8988T (cell line): ENCODE measurements at regions not wholly inside any gene's neighbourhood (a gene's known extent, or its start where the extent isn't known, plus 50 kb on each side); places are given as distances from the start of the nearest gene placed in this dataset.
"Not testable (repeated sequence)": the region's sequence is repeated elsewhere in the genome, so short reads cannot be mapped to it uniquely, and the experiment has no call there.

Experiments used
- DNase-seq: peaks from one replicate; pipeline ENCODE4 v3.0.0; 2011

DNA sequence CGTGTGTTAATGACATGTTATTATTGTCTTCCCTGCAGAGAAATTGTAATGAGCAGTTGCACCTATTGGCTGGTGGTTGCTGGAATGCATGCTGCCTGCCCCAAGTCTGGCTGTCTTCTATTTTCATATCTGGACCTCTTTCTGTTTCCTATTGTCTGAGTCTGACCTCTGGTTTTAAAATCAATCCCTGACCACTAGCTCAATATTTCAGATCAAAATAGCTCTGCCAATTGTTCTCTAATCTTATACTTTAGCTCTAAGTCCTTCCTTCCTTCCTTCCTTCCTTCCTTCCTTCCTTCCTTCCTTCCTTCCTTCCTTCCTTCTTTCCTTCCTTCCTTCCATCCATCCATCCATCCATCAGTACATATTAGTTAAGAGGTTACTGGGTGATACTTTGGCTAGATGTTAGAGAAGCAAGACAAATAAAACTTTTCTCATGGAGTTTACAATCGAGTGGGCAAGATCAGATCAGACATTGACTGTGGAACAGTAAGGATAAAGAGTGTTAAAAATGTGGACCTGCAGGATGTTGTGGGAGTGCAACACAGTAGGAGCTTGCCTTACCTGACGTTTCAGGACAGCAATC lies 417.1 kb downstream of the SOCS6 start:
- DNase-seq = no peak

DNA sequence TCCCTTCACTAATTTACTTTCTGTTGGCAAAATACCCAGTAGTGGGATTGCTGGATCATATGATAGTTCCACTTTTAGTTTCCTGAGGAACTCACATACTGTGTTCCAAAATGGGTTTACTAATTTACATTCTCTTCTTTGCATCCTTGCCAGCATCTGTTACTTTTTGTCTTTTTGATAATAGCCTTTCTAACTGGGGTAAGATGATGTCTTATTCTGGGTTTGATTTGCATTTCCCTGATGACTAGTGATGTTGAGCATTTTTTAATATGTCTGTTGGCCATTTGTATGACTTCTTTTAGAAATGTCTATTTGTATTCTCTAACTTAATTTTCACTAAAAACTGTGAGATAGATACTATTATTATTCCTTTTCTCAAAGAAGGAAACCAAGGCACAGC lies 411.7 kb downstream of the SOCS6 start:
- no peak for DNase-seq

DNA sequence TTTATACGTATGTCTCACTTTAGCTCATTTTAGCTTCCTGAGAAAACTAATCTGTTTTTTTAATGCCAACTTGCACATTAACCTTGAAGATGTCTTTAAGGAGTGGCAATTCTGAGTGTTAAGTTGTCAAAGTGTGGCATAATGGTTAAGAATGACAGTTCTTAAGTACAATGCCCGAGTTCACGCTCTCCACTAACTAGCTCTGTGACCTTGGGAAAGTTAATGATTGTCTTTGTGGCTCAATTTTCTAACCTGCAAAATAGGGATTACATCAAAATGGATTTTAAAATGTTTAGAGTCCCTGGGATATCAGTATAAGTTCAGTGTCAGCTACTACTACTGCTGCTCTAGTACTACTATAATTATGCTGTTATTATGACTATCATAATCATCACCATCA lies 409.7 kb downstream of the SOCS6 start:
- DNase-seq = no peak

DNA sequence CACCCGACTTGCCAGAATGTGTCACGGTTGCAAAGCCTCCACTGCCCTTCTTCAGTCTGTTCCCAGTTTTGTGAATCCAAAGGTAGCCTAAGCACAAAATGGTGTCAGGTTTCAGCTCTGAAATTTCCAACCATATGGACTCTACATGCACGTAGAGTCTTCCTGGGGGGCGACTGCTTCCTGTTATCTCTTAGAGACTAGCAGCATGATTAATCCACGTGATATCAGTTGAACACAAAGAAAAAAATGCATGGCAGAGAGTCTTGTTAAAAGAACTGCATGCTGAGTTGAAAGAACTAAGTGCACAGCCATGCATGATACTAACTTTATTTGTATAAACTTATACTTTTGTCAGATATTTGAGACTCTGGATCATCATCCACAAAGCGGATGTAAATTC lies 404.4 kb downstream of the SOCS6 start:
- no peak for DNase-seq

DNA sequence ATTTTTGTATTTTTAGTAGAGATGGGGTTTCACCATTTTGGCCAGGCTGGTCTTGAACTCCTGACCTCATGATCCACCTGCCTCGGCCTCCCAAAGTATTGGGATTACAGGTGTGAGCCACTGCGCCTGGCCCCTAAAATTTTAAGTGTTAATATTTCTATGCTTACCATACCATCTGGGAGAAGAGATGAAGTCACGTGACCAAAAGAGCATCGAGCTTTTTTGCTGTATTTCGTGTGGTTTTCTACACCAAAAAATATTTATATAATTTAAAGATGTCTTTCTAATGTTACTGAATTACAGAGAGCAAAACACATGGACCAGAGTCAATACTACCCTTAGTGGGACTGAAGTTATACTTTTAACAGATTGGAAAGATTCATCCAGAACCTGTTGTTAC lies 400.9 kb downstream of the SOCS6 start:
- DNase-seq = not testable (repeated sequence)

DNA sequence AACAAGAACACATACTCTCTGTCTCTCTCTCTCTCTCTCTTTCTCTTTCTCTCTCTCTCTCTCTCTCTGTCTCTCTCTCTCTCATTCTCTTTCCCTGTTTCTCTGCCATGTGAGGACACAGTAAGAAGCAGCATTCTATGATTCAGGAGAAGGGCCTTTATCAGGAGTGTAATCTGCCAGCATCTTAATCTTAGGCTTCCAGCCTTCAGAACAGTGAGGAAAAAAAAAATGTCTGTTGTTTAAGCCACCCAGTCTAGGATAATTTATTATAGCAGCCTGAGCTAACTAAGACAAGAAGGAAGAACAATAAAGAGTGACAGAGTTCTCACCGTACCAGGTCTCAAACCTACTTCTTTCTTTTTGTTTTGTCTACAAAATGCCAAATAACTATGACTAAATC lies 399.4 kb downstream of the SOCS6 start:
- DNase-seq = no peak

DNA sequence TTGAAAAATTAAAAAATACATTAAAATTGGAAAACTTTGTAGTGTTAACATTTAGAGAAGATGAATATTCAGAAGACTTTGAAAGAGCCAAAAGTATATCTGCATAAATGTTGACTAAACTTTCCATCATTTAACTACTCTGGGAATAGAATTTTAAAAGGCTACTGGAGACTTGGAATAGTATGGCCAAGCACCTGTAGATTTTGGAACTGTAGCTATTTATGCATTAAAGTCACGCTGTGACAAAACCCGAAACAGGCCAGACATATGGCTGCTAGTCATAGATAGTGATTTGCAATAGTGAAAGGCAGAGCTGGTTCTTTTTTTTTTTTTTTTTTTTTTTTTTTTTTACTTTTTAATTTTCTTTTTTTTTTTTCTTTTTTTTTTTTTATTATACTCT lies 396.0 kb downstream of the SOCS6 start:
- no peak for DNase-seq

DNA sequence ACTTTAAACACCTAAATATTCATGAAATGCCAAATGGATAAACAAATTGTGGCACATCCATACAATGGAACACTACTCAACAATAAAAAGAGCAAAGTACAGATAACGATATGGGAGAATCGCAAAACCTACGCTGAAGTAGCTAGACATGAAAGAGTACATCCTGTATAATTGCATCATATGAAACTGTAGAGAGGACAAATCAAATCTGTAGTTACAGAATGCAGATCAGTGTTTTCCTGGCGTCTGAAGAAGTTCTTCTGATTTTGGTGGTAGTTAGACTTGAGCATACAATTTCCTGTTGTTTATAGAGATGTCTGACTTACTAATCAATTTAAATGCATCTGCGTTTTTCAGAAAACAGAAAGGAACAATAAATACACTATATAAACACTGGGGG lies 394.4 kb downstream of the SOCS6 start:
- no peak for DNase-seq

DNA sequence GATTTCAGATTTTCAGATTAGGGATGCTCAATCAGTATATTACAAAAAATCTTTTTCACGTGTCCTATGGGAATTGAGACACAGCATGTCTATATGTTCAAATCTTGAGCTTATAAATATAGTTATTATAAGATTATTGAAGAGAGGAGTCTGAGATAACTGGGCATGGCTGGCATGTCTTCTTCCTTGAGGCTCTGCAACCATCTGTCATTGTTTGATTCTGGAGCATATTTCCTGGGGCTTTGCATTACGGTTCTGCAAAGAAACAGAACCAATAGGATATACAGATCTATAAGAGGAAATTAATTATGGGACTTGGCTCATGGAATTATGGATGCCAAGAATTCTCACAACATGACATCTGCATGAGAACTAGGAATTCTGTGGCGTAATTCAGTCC lies 386.1 kb downstream of the SOCS6 start:
- no peak for DNase-seq

DNA sequence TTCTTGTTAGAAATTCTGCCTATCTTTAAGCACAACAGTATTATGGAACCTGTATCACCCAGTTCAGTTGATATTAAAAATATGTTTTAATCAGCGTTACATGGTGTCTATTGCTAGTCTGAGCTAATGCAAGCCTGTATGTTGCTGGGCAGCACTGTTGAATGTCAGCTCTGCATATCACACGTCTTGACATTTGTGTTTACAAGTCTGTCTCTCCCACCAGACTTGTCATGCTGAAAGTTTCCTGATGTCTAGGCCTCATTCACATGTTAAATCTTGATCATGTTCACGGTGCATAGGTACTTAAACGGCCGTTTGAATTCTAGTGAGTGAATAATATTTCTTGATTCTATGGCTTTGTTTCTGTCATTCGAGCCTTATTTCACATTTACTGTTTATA lies 385.0 kb downstream of the SOCS6 start:
- DNase-seq = no peak

DNA sequence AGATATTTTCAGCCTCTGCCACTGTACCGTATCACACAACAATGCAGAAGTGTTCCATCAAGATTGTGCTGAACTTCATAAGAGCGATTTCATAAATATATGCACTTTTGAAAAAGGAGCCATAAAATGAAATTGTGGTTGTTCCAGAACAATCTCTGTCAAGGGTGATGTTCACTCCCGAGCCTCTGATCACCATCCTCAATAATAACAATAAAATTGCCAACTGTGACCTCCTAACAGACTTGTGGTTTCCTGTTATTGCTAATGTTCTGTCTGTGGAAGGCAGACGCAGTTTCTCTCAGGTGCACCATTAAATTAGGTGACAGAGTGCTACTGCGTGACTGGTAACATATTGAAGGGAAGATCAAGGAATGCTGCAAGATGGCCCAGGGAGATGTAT lies 383.7 kb downstream of the SOCS6 start:
- no peak for DNase-seq

DNA sequence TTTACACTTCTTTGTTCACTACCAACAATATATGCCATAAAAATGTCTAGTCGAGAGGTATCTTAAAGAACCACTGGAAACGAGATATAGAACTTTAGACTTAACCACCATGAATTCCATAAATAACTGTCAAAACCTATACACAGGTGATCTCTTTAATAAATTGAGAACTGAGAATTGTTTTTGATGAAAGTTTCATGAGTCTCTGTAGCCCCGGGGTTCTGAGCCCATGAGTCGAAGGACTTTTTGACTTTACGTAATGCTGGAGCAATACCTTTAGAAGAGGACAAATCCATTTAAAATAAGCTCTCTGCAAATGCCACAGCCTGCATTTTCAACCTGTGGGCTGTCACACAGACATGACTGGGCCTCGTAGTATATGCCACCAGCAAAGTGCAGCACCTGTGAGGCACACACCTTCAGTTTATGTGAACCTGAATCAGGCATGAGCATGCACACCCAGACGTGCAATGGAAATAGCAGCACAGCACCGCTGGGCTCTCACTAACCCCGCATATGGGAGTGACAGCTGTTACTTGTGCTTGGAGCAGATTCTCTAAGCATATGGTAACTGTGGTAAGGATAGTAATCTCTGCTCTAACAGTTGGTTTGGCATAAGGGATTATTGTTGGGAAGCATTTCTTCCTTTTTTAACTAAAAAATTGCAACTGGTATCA lies 383.2 kb downstream of the SOCS6 start:
- no peak for DNase-seq

DNA sequence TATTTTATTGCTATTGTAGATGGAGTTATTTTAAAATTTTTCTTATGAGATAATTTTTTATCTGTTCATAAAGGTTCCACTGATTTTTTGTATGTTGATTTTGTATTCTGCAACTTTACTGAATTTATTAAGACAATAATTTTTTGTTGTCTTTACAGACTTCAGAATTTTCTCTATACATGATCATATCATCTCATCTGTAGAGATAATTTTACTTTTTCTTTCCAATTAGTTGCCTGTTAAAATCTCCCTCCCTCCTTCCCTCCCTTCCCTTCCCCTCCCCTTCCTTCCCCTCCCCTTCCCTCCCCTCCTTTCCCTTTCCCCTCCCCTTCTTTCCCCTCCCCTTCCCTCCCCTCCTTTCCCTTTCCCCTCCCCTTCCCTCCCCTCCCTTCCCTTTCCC lies 378.1 kb downstream of the SOCS6 start:
- no peak for DNase-seq

DNA sequence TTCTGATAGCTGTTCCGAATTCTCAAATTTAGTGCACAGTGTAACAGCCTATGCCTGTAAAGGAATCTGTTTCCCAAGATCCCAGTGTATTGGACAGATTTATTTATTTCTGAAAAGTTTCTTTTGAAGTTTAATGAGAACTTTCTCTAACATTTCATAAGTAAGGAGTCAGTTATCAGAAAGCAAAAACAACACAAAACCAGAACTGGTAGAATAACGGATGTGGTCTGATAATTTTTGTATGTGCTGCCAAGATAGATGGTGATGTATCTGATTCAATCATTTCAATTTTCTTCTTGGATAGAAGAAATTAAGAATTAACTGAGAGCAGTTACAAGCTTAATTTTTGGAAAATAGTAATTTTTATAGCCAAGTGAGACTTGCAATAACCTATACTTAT lies 374.3 kb downstream of the SOCS6 start:
- no peak for DNase-seq

DNA sequence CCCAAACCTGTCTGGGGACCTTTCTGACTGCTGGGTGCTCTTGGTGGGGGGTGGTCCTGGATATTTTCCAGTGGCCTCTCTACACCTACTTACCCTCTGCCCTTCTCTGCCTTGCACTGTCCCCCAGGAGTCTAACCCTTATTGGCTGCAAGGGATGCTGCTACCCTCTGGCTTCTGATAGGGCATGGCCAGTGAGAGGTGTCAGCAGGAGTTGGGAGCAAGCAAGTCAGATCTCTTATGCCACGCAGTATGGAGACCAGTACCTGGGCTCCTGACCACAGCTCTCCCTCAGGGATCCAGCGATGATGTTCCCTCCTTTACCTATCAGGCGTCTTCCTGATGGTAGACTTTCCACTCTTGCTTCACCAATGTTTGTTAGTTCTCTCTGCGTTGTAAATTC lies 373.7 kb downstream of the SOCS6 start:
- no peak for DNase-seq

DNA sequence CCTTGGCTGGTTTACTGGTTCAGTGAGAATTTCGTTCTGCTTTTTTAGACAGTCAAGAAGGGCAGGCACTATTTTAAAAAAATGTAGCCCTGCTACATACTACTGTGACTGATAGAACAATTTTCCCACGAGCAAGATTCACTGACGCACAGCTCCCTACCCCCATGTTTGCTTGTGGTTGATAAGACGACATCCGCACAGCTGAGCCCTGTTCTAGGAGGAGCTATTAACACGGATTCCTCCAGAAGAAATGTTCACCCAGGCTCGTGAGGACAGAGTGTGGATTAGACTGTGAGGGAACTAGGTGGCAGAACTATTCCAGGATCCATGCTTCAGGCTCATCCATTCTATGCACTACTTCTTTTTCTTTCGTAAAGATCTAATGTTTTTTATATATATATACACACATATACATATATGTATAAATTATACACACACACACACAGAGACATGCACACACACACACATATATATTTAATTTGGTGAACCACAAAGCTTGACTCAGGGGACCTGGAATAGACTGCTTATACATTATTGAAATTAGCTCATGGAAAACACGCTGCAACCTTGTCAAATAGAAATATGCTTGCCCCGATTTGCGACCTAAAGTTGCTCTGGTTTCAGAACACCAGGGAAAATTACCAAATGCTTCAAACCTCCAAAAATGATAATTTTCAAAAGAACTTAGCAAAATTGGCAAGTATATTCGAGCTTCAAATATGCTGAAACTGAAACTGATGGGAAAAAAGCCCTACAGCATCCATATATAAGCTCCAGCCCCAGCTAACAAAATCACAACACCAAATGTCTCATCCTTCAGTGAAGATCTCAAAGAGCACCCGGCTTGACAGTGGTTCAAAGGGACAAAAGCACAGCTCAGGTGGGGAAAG lies 370.4 kb downstream of the SOCS6 start:
- DNase-seq = no peak

DNA sequence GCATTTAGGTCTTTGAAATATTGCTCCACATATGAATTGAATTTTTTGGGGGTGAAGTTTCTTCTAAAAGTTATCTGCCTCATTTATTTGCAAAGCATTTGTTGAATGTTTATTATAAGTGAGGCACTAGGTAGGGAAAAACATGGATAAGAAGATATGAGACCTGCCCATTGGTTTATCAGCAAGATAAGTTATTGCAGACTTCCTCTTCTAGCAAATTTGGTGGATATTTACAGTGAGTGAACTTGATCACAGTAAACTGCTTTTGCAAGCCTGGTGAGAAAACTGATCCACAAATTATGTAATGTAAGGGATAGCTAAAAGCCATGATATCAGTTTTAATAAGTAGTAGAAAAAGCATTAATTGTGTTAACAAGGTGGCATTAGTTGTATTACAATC lies 364.8 kb downstream of the SOCS6 start:
- no peak for DNase-seq

DNA sequence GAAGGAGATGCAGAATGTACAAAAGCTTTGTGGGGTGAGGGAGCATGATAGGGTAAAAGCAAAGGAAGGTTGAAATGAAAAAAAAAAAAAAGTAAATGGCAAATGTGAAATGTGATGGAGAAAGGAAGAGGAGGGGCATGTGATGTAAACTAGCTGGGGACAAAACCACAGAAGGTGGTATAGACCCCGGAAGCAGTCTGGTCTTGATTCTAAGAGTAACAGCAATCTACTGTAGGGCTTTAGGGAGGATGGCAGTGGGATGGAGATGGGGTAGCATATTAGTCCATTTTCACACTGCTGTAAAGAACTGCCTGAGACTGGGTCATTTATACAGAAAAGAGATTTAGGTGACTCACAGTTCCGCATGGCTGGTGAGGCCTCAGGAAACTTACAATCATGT lies 362.0 kb downstream of the SOCS6 start:
- no peak for DNase-seq

DNA sequence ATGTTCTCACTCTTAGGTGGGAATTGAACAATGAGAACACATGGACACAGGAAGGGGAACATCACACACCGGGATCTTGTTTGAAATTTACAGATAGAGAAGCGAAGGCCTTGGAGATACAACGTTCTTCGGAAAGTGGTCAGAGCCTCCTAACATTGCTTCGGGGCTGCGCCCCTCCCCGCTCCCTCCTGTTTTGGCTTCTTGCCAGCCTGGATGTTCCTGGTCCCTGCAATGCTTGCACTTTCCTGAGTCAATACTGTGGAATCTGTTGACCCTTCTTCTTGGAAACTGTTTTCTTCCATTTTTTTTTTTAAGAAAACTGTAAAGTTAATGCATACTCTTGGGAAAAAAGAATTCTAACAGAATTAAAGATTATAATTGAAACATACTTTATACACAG lies 360.8 kb downstream of the SOCS6 start:
- no peak for DNase-seq

DNA sequence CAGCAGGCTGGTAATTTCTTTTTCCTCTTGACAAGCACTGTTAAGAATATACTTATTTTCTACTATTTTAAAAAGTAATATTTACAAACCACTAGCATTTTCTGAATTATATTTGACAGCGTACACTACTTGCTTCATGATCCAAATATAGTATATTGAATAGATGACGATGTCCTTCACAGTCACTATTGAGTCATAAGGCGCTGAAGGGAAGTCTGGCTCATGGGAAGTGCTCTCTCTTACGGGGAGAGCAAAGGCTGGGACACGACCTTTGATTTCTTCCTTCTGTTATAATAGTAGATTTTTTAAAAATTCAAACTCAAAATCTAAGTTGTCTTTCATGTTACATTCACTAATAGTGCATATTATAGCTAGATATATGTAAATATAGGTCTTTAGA lies 357.1 kb downstream of the SOCS6 start:
- no peak for DNase-seq

DNA sequence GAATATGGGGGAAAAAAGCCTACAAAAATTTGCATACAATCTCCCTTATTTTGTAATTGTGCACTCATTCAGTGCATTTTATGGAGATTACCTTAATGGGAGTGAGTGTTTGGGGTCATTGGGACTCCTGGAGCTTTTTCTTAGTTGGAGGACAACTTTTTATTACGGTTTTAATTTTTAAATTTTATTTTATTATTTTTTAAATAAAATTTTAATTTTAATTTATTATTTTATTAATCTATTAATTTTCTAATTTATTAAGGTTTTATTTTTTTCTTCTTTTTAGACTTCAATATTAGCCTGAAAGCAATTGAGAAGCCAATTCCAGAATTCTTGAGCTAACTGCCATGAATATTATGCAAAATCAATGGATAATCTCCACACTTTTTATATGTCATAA lies 355.0 kb downstream of the SOCS6 start:
- DNase-seq = no peak

DNA sequence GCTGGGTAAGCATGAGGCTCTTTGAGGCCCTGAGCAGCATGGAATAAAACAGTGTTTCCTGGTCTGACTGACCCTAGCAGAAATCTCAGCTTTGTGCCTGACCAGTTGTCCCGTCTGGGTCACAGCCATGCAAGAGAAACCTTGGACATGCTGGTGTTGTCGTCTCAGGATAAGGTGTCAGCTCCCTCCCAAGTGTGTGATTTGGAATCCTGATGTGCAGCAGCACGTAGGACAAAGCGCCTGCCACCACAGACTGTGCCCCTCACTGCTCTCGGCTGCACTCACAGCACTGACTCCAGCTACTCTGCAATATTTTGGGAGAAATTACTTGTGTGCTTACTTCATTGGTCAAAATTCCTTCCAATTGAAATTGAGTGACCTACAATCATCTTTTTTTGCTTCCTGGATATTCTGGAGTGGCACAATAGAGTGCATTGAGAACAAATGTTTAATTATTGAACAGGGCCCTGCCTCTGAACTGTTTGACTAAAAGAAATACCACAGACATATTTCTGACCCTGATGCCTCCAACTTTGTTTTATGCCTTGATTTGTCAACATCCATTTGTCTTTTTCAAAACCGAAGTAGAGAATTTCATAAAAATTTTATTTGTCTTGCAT lies 352.4 kb downstream of the SOCS6 start:
- DNase-seq = no peak

DNA sequence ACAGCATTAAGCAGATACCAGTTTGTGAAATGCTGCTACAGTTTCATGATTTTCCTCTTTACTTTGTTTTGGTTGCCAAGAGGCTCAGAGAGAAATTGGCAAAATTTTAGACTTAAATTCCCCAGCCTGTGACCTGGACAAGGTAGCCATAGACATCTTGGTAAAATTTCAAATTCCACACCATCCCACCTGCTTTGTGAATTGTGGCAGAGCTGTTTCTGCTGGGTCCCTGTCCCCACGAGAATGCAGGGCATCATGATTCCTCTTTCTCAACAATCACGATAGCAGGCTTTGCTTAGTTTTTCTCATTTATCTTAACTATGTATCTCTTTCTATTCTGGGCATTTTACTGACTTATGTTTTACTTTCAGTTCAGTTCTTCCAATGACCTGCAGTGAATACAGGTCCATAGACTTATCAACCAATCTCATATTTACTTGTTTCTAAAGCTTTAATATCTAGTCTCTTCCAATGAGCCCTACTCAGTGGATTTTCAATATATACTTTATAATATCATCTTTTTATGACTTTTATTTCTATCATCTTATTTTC lies 351.6 kb downstream of the SOCS6 start:
- no peak for DNase-seq

DNA sequence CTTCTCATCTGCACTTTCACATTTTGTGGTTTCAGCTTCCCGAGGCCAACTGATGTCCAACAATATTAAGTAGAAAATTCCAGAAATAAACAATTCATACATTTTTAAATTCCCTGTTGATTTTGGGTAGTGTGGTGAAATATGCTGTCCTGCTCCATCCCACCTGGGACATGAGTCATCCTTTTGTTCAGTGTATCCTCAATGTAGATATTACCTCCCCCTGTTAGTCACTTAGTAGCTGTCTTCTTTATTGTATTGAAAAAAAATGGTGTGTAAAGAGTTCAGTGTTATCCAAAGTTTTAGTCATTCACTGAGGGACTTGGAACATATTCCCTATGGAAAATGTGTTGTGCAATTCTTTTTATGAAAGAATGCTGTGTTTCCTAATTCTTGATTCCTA lies 348.1 kb downstream of the SOCS6 start:
- no peak for DNase-seq
